ENCODE measurements at regions not wholly inside any gene's neighbourhood (a gene's known extent, or its start where the extent isn't known, plus 50 kb on each side); places are given as distances from the start of the nearest gene placed in this dataset.

DNA sequence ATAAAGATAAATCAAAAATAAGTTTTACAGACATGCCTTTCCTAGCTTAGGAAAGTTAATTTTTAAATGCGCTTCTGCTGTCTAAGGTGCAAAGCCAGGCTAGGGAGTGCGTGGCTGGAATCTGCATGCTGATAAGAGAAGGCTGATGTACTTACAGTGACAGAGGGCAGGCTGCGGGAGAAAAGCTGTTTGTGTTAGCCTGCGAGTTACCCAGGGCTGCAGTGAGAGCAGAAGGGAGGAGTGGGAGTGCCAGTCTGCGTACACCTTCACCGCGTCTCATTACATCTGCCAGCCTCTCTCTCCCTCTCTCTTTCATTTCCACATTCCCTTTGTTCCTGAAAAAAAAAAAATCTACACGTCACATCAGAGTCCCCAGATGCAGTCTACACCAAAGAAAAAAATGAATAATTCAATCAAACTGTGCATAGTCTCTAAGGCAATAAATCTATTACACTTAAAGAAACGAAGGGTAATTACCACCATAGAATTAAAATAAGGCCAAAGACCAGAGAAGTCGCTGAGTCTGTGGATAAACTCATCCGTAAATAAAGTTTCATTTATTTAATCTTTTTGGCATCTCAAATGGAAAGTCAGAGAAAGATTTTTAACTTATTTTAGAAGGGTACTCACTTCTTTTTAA lies 126.4 kb upstream of the C11orf58 start:
- TF ChIP-seq, protein P1, sequence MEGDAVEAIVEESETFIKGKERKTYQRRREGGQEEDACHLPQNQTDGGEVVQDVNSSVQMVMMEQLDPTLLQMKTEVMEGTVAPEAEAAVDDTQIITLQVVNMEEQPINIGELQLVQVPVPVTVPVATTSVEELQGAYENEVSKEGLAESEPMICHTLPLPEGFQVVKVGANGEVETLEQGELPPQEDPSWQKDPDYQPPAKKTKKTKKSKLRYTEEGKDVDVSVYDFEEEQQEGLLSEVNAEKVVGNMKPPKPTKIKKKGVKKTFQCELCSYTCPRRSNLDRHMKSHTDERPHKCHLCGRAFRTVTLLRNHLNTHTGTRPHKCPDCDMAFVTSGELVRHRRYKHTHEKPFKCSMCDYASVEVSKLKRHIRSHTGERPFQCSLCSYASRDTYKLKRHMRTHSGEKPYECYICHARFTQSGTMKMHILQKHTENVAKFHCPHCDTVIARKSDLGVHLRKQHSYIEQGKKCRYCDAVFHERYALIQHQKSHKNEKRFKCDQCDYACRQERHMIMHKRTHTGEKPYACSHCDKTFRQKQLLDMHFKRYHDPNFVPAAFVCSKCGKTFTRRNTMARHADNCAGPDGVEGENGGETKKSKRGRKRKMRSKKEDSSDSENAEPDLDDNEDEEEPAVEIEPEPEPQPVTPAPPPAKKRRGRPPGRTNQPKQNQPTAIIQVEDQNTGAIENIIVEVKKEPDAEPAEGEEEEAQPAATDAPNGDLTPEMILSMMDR (IDR thresholded peaks at IDR 0.05; ENCODE audit: insufficient read depth, low read length, poor library complexity, severe bottlenecking): no peak
- TF ChIP-seq EZH2phosphoT487 (conservative IDR thresholded peaks at IDR 0.05; ENCODE audit: low read length): no peak

Data from SU-DHL-6 (cell line).